ENCODE measurements at regions not wholly inside any gene's neighbourhood (a gene's known extent, or its start where the extent isn't known, plus 50 kb on each side); places are given as distances from the start of the nearest gene placed in this dataset.

- TF ChIP-seq SP1 (IDR thresholded peaks at IDR 0.05) (no peak), SUZ12 (IDR thresholded peaks at IDR 0.05) (no peak), ELF4 (IDR thresholded peaks at IDR 0.05) (no peak), FOXK2 (IDR thresholded peaks at IDR 0.05) (no peak), ARNT (IDR thresholded peaks at IDR 0.05) (no peak)
- TF ChIP-seq, protein P1, sequence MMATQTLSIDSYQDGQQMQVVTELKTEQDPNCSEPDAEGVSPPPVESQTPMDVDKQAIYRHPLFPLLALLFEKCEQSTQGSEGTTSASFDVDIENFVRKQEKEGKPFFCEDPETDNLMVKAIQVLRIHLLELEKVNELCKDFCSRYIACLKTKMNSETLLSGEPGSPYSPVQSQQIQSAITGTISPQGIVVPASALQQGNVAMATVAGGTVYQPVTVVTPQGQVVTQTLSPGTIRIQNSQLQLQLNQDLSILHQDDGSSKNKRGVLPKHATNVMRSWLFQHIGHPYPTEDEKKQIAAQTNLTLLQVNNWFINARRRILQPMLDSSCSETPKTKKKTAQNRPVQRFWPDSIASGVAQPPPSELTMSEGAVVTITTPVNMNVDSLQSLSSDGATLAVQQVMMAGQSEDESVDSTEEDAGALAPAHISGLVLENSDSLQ (IDR thresholded peaks at IDR 0.05) = no peak
Observed at GRCh38 chr2:21610304-21610703, 486.5 kb downstream of the TDRD15 start.
